IMR-90 (cell line): ENCODE measurements at regions not wholly inside any gene's neighbourhood (a gene's known extent, or its start where the extent isn't known, plus 50 kb on each side); places are given as distances from the start of the nearest gene placed in this dataset.

ENCODE experiments used
- ATAC-seq: fragments of 200-7000 bp; cut with Tn5 transposase; 2 replicates; pipeline ENCODE4 v1.9.1; 2020; ENCODE audit warnings: low read depth, mild to moderate bottlenecking, moderate library complexity
- BruUV-seq: library from RNA; stranded (reverse); fragments of 400-500 nt; replicated peaks from 2 replicates; lab custom pipeline; 2021; lab: Mats Ljungman, UMichigan
- CTCF ChIA-PET: fragments of 300-600 bp; formaldehyde crosslinking; extraction: SDS; loops from one replicate; lab custom pipeline; 2021; ENCODE audit warnings: antibody characterized with exemption; lab: Yijun Ruan, JAX
- POLR2A ChIA-PET: fragments of 300-600 bp; sonication (Branson Sonifier 250); formaldehyde crosslinking; loops from one replicate; lab custom pipeline; 2022; ENCODE audit warnings: antibody characterized with exemption; ENCODE audit not compliant: unreplicated experiment; lab: Charles Lee
- DNase-seq: peaks from one replicate; pipeline ENCODE4 v3.0.0; 2013
- H2AFZ ChIP-seq: replicated peaks from 2 replicates; pipeline ENCODE3; 2013; ENCODE audit warnings: low read length, mild to moderate bottlenecking; ENCODE audit not compliant: poor library complexity
- H2AK5ac ChIP-seq: 2 replicates; pipeline ENCODE4 v1.6.1; 2013; ENCODE audit warnings: low read depth, low read length, inconsistent platforms
- H2AK9ac ChIP-seq: replicated peaks from 2 replicates; pipeline ENCODE3; 2013; ENCODE audit warnings: mild to moderate bottlenecking, low read depth, low read length, moderate library complexity; ENCODE audit not compliant: poor library complexity
- H2BK120ac ChIP-seq: 2 replicates; pipeline ENCODE4 v1.6.1; 2013; ENCODE audit warnings: low read depth, low read length, inconsistent platforms
- H2BK15ac ChIP-seq: 3 replicates; pipeline ENCODE4 v1.6.1; 2013; ENCODE audit warnings: low read depth, low read length, inconsistent platforms
- H2BK20ac ChIP-seq: 2 replicates; pipeline ENCODE4 v1.6.1; 2013; ENCODE audit warnings: low read depth, mild to moderate bottlenecking, inconsistent platforms, low read length, moderate library complexity
- H2BK5ac ChIP-seq: 2 replicates; pipeline ENCODE4 v1.6.1; 2013; ENCODE audit warnings: mild to moderate bottlenecking, low read depth, low read length, inconsistent platforms; ENCODE audit not compliant: poor library complexity, severe bottlenecking
- H3K14ac ChIP-seq: replicated peaks from 2 replicates; pipeline ENCODE4 v1.6.1; 2013; ENCODE audit warnings: low read depth, low read length, inconsistent platforms
- H3K18ac ChIP-seq: 2 replicates; pipeline ENCODE4 v1.6.1; 2013; ENCODE audit warnings: low read depth, low read length, control low read depth
- H3K23ac ChIP-seq: 2 replicates; pipeline ENCODE4 v1.6.1; 2013; ENCODE audit warnings: low read depth, low read length, inconsistent platforms
- H3K27ac ChIP-seq: 2 replicates; pipeline ENCODE4 v1.5.1; 2013; ENCODE audit warnings: mild to moderate bottlenecking, control low read depth, low read length; ENCODE audit not compliant: insufficient read depth
- H3K27me3 ChIP-seq: 2 replicates; pipeline ENCODE4 v1.6.1; 2013; ENCODE audit warnings: low read length; ENCODE audit not compliant: control insufficient read depth, insufficient read depth
- H3K36me3 ChIP-seq: 2 replicates; pipeline ENCODE4 v1.6.1; 2013; ENCODE audit warnings: low read length, mixed read lengths; ENCODE audit not compliant: control insufficient read depth, insufficient read depth
- H3K4ac ChIP-seq: 2 replicates; pipeline ENCODE4 v1.6.1; 2013; ENCODE audit warnings: low read depth, low read length, inconsistent platforms
- H3K4me1 ChIP-seq: 2 replicates; pipeline ENCODE4 v1.6.1; 2013; ENCODE audit warnings: low read length, mixed read lengths; ENCODE audit not compliant: control insufficient read depth, insufficient read depth
- H3K4me2 ChIP-seq: 2 replicates; pipeline ENCODE4 v1.6.1; 2013; ENCODE audit warnings: low read depth, mild to moderate bottlenecking, control low read depth, low read length, moderate library complexity
- H3K4me3 ChIP-seq: 2 replicates; pipeline ENCODE4 v1.5.1; 2013; ENCODE audit warnings: low read depth, mild to moderate bottlenecking, control low read depth, low read length, moderate library complexity; ENCODE audit not compliant: insufficient read depth
- H3K56ac ChIP-seq: 2 replicates; pipeline ENCODE4 v1.6.1; 2013; ENCODE audit warnings: low read length, inconsistent platforms; ENCODE audit not compliant: insufficient read depth; ENCODE audit errors: extremely low read depth
- H3K79me1 ChIP-seq, 2 experiments: 2 replicates each; pipeline ENCODE4 v1.6.1; 2013; ENCODE audit warnings: low read length in 2 of 2, inconsistent platforms in 1 of 2, low read depth in 1 of 2
- H3K9ac ChIP-seq: 2 replicates; pipeline ENCODE4 v1.6.1; 2013; ENCODE audit warnings: low read depth, low read length, control low read depth
- H3K9me1 ChIP-seq: 2 replicates; pipeline ENCODE4 v1.6.1; 2013; ENCODE audit warnings: low read length, inconsistent platforms; ENCODE audit not compliant: insufficient read depth
- H3K9me3 ChIP-seq: 2 replicates; pipeline ENCODE4 v1.6.1; 2013; ENCODE audit warnings: low read length; ENCODE audit not compliant: control insufficient read depth, insufficient read depth
- H4K20me1 ChIP-seq: 2 replicates; pipeline ENCODE4 v1.6.1; 2013; ENCODE audit warnings: low read length, inconsistent platforms; ENCODE audit not compliant: insufficient read depth
- H4K5ac ChIP-seq: 2 replicates; pipeline ENCODE4 v1.6.1; 2013; ENCODE audit warnings: mild to moderate bottlenecking, low read depth, low read length, control low read depth
- H4K8ac ChIP-seq, 2 experiments: 2 replicates each; pipeline ENCODE4 v1.6.1; 2013; ENCODE audit warnings: low read depth in 2 of 2, low read length in 2 of 2, control low read depth in 1 of 2, inconsistent platforms in 1 of 2
- H4K91ac ChIP-seq: 2 replicates; pipeline ENCODE4 v1.6.1; 2013; ENCODE audit warnings: low read depth, low read length, inconsistent platforms; ENCODE audit not compliant: insufficient read depth
- BHLHE40 ChIP-seq: fragments of 150-350 bp; IDR thresholded peaks from 2 replicates; pipeline ENCODE4 v1.6.1; 2016; ENCODE audit warnings: mild to moderate bottlenecking, low read depth, low read length
- CEBPB ChIP-seq: IDR thresholded peaks from 2 replicates; pipeline ENCODE4 v1.6.1; 2012; ENCODE audit warnings: low read depth, low read length, improper control_type of control experiment
- CHD1 ChIP-seq: IDR thresholded peaks from 2 replicates; pipeline ENCODE4 v1.6.1; 2012; ENCODE audit warnings: low read depth, low read length, improper control_type of control experiment
- FOS ChIP-seq: fragments of 150-350 bp; IDR thresholded peaks from 2 replicates; pipeline ENCODE4 v1.6.1; 2016; ENCODE audit warnings: low read depth, low read length
- MAFK ChIP-seq: IDR thresholded peaks from 2 replicates; pipeline ENCODE4 v1.6.1; 2012; ENCODE audit warnings: low read depth, low read length, improper control_type of control experiment
- MAZ ChIP-seq: IDR thresholded peaks from 2 replicates; pipeline ENCODE4 v1.6.1; 2012; ENCODE audit warnings: low read depth, mild to moderate bottlenecking, low read length, improper control_type of control experiment, moderate library complexity, borderline replicate concordance
- MXI1 ChIP-seq: IDR thresholded peaks from 2 replicates; pipeline ENCODE4 v1.6.1; 2012; ENCODE audit warnings: low read depth, mild to moderate bottlenecking, low read length, moderate library complexity, borderline replicate concordance
- NFE2L2 ChIP-seq: fragments of 150-350 bp; IDR thresholded peaks from 2 replicates; pipeline ENCODE4 v1.6.1; 2016; ENCODE audit warnings: low read depth, mild to moderate bottlenecking, low read length
- POLR2A ChIP-seq: IDR thresholded peaks from 2 replicates; pipeline ENCODE4 v1.6.1; 2012; ENCODE audit warnings: mild to moderate bottlenecking, low read depth, low read length
- RAD21 ChIP-seq: IDR thresholded peaks from 2 replicates; pipeline ENCODE4 v1.6.1; 2012; ENCODE audit warnings: low read length, improper control_type of control experiment
- RCOR1 ChIP-seq: IDR thresholded peaks from 2 replicates; pipeline ENCODE4 v1.6.1; 2012; ENCODE audit warnings: mild to moderate bottlenecking, low read length, improper control_type of control experiment; ENCODE audit not compliant: insufficient replicate concordance
- RFX5 ChIP-seq: IDR thresholded peaks from 2 replicates; pipeline ENCODE4 v1.8.0; 2012; ENCODE audit warnings: low read depth, mild to moderate bottlenecking, low read length, moderate library complexity
- SMC3 ChIP-seq: fragments of 150-350 bp; IDR thresholded peaks from 2 replicates; pipeline ENCODE4 v1.6.1; 2016; ENCODE audit warnings: low read depth, mild to moderate bottlenecking, antibody characterized with exemption, low read length, moderate library complexity
- WGBS, 2 experiments: methylation state at CpG; one replicate each; pipeline versions ENCODE4 v1.1.5 to v1.1.7; 2013; ENCODE audit warnings: missing lambda C conversion rate in 2 of 2; ENCODE audit not compliant: insufficient read length in 1 of 2; ENCODE audit errors: extremely low coverage in 2 of 2; 5-methylcytosine and 5-hydroxymethylcytosine counted together
- dilution Hi-C: fragments of 300-500 bp; cut with HindIII; formaldehyde crosslinking; loops from one replicate; pipeline ENCODE4 v1.14.3; 2018; ENCODE audit warnings: low sequenced_read_pairs; ENCODE audit not compliant: unreplicated experiment
- in situ Hi-C: fragments of 300-500 bp; cut with MboI; formaldehyde crosslinking; loops from 3 replicates; pipeline ENCODE4 v1.14.3; 2019; ENCODE audit warnings: low sequenced_read_pairs, inconsistent platforms, mixed read lengths
- intact Hi-C: fragments of 100-400 bp; cut with micrococcal nuclease; formaldehyde crosslinking; loops from 2 replicates; pipeline ENCODE4 v1.10.0; 2022
- TF ChIP-seq, protein P1 (sequence below): fragments of 150-350 bp; IDR thresholded peaks from 2 replicates; pipeline ENCODE4 v1.6.1; 2016; ENCODE audit warnings: low read depth, mild to moderate bottlenecking, low read length, moderate library complexity, borderline replicate concordance
- TF ChIP-seq, protein P2 (sequence below): conservative IDR thresholded peaks from 2 replicates; pipeline ENCODE4 v1.5.1; 2012; ENCODE audit warnings: mild to moderate bottlenecking, low read depth, low read length, improper control_type of control experiment
- TF ChIP-seq, protein P3 (sequence below): fragments of 150-350 bp; IDR thresholded peaks from 2 replicates; pipeline ENCODE4 v1.6.1; 2017; ENCODE audit warnings: mild to moderate bottlenecking, antibody characterized with exemption, low read length, low read depth

DNA sequence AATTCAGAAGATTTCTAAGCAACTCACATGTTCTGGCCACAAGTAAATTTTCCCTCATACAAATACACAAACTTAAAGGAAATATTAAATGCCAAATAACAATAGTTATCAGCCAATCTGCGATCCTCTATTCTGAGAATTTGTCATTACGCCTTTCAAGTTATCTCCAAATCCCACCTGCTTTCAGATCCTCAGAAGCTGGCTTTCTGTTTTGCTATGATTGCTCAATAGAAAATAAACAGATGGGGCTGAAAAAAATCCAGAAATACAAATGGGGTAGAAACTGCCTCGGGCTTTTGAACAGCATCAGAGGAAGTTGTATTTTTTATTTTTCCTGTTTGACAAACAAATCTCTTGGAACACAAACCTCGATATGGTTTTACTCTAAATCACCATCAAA, 74.0 kb upstream of the CNTN4 start:
- H3K36me3 ChIP-seq, result no peaks in the 10 kb centered on the region
- dilution Hi-C loops (no loop called here), intact Hi-C loops (no loop called here), in situ Hi-C loops (no loop called here)
- H3K9me1 ChIP-seq, result no peaks in the 10 kb centered on the region
- no peaks in the 10 kb centered on the region for H3K27me3 ChIP-seq
- H3K23ac ChIP-seq, result no peak overlapping the region
- WGBS, 2 experiments, result 80% methylated on average over 1 of the region's 4 CpGs; no CpG with 5 or more reads in 1 of the 2 experiments
- no peak for ATAC-seq
- CTCF ChIA-PET, result no interaction called here
- no peak overlapping the region for H3K14ac ChIP-seq
- H2BK5ac ChIP-seq, result no peak overlapping the region
- no peaks in the 10 kb centered on the region for H3K4me1 ChIP-seq
- H3K27ac ChIP-seq, result no peak overlapping the region
- POLR2A ChIA-PET, result no interaction called here
- H3K18ac ChIP-seq, result no peak overlapping the region
- no peak overlapping the region for H2AFZ ChIP-seq
- H3K9me3 ChIP-seq, result peaks cover 6% of the 10 kb centered on the region
- H4K20me1 ChIP-seq, result no peaks in the 10 kb centered on the region
- no peak overlapping the region for H4K5ac ChIP-seq
- no peak overlapping the region for H3K4ac ChIP-seq
- no peak overlapping the region for H3K9ac ChIP-seq
- BruUV-seq, result no TSS peak
- H4K8ac ChIP-seq, result no peak overlapping the region
- no peak overlapping the region for H2AK9ac ChIP-seq
- DNase-seq, result no peak
- H3K4me3 ChIP-seq, result no peak overlapping the region
- H3K79me1 ChIP-seq, result no peaks in the 10 kb centered on the region
- no peak overlapping the region for H3K56ac ChIP-seq
- no peak overlapping the region for H2BK20ac ChIP-seq
- no peak overlapping the region for H2BK15ac ChIP-seq
- TF ChIP-seq CEBPB, result no peak
- no peak for TF ChIP-seq NFE2L2
- TF ChIP-seq MXI1, result no peak
- TF ChIP-seq, protein P1, sequence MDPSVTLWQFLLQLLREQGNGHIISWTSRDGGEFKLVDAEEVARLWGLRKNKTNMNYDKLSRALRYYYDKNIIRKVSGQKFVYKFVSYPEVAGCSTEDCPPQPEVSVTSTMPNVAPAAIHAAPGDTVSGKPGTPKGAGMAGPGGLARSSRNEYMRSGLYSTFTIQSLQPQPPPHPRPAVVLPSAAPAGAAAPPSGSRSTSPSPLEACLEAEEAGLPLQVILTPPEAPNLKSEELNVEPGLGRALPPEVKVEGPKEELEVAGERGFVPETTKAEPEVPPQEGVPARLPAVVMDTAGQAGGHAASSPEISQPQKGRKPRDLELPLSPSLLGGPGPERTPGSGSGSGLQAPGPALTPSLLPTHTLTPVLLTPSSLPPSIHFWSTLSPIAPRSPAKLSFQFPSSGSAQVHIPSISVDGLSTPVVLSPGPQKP, result no peak
- no peak for TF ChIP-seq RCOR1
- TF ChIP-seq CHD1, result no peak
- no peak for TF ChIP-seq FOS
- no peak for TF ChIP-seq BHLHE40
- no peak for TF ChIP-seq MAFK
- TF ChIP-seq, protein P2, sequence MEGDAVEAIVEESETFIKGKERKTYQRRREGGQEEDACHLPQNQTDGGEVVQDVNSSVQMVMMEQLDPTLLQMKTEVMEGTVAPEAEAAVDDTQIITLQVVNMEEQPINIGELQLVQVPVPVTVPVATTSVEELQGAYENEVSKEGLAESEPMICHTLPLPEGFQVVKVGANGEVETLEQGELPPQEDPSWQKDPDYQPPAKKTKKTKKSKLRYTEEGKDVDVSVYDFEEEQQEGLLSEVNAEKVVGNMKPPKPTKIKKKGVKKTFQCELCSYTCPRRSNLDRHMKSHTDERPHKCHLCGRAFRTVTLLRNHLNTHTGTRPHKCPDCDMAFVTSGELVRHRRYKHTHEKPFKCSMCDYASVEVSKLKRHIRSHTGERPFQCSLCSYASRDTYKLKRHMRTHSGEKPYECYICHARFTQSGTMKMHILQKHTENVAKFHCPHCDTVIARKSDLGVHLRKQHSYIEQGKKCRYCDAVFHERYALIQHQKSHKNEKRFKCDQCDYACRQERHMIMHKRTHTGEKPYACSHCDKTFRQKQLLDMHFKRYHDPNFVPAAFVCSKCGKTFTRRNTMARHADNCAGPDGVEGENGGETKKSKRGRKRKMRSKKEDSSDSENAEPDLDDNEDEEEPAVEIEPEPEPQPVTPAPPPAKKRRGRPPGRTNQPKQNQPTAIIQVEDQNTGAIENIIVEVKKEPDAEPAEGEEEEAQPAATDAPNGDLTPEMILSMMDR, result no peak
- TF ChIP-seq RAD21, result no peak
- no peak for TF ChIP-seq RFX5
- TF ChIP-seq POLR2A, result no peak
- TF ChIP-seq SMC3, result no peak
- TF ChIP-seq, protein P3, sequence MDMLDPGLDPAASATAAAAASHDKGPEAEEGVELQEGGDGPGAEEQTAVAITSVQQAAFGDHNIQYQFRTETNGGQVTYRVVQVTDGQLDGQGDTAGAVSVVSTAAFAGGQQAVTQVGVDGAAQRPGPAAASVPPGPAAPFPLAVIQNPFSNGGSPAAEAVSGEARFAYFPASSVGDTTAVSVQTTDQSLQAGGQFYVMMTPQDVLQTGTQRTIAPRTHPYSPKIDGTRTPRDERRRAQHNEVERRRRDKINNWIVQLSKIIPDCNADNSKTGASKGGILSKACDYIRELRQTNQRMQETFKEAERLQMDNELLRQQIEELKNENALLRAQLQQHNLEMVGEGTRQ, result no peak
- TF ChIP-seq MAZ, result no peak
- no peak overlapping the region for H2BK120ac ChIP-seq
- no peak overlapping the region for H4K91ac ChIP-seq
- H3K4me2 ChIP-seq, result no peak overlapping the region
- H2AK5ac ChIP-seq, result no peak overlapping the region
